NCI-H2171 (cell line): ENCODE measurements at regions not wholly inside any gene's neighbourhood (a gene's known extent, or its start where the extent isn't known, plus 50 kb on each side); places are given as distances from the start of the nearest gene placed in this dataset.

Experiments used
- DNase-seq: peaks from one replicate; lab custom pipeline; 2025; lab: John Stamatoyannopoulos, UW

DNA sequence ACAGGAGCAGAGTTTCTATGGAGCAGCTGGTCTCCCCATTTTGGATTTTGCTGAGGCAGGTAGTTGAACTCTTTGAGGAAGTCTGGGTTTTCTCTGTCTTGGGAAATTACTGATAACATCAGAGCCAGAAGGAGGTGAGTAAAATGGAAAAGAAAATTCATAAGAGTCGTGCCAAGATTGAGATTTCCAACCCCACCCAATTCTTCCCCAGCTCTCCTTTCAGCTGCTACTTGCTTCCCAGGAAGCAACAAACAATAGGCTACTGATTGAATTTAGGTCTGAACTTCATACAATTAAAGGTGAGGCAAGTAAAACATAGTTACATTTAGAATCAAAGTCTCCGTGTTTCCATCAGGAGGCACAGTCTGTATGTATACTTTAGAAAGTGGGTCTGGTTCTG lies 54.6 kb upstream of the EOLA2 start:
- DNase-seq: no peak

DNA sequence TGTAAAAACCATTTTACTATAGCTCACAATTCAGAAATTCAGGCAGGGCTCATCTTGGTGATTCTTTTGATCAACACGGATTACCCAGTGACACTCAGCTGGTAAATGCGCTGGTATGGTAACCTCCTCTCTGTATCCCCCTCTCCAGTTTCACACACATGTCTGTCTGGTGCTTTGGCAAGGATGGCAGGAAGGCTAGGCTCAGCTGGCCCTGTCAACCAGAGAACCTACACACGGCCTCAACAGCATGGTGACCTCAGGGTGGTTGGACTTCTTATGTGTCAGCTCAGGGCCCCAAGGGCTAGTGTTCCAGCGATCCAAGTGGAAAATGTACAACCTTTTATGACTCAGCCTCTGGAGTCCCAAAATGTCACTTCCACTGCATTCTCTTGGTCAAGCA lies 55.7 kb upstream of the EOLA2 start:
- no peak for DNase-seq

DNA sequence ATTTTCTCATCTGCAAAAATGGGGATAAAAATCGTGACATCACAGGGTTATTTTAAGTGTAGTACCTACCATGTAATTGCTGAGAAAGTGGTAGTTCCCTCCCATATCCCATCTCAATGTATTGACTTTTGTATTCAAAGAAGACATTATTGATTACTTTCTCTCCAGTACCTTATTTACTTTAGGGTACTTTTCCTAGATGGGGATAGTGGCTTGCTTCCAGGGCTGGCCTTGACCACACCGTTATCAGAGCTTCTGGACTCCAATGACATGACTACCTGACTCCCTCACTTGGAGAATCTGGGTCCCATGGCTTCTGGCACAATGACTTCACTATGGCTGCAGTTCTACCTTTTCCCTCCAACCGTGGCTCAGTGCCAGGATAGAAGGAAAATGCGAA lies 58.2 kb upstream of the EOLA2 start:
- DNase-seq: no peak

DNA sequence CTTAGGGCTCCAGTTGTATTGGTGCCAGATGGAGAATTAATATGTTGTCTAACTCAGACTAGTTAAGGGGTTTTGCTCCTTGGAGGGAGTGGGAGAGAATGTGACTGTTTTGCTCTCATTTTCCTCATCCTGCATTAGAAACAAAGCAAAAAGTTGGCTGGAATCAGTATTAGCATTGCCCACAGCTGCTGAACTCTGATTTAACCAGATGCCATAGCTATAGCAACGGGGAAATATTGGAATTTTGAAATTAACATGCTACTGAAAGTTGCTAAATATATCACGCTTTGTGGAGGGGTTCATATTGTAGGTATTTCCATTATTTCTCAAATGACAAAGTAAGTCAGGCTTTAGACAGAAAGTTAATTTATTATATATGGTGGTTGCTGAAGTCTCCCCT lies 66.7 kb upstream of the EOLA2 start:
- DNase-seq: no peak

DNA sequence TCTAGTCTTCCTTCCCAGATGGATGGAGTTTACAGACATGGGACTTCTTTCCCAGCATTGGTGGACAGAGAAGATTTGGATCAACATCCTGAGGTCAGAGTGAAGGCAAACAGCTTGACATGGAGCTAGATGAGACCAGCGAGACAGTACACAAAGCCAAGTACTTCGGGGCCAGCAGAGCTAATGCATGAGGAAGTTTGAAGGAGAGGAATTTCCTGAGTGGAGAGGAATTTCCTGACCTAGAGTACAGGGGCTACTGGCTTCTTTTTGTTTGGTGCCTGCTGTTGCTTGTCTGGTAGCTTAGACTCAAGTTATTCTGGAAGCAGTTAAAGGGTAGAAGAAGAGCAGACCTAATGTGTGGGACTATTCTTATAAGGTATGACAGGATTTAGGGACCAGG lies 69.1 kb upstream of the EOLA2 start:
- no peak for DNase-seq

DNA sequence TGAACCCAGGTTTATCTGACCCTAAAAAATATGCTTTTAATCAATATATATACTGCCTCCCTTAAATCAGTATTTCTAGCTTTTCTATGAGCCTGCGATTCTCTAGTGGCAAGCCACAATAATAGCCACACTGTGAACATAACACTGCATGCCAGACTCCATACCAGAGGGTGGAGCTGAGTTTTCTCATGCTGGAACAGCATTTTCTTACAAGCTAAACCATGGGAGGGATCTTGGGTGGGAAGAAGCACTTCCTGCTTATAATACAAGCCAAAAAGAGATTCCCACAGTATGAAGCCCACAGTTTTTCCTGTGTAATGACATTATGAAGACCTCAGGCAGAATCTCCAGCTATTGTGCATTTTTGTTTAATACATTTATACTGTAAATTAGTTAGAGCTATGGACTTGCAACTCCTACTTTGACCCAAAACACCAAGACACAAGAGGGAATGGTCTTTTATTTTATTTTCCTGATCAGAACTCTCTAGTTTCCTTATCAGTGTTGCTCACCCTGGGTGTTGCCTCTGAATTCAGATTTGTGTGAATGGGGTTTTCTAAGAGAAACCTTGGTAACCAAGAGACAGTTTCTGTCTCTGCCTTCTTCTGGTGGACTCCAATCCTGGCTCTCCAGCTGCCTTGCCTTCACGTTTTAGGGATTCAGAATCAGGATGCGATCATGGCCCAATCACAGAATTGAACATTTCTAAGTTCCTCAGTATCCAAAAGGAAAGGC lies 74.5 kb upstream of the EOLA2 start:
- DNase-seq: no peak

DNA sequence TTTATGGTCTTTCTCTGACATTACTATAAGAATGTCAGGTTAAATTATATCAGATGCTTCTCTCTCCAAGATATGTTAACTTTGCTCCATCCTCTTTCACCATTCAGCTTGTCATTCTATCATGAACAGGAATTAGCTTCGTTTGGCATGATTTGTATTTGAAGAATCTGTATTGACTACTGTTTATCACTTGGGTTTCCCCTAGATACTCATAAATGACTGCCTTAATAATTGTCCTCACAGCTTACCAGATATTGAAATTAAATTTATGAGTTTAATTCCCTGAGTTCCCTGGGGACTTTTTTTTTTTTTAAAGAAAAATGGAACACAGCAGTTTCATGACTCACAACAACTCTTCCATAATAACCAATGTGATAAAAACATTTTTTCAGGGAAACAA lies 76.2 kb upstream of the EOLA2 start:
- DNase-seq: no peak

DNA sequence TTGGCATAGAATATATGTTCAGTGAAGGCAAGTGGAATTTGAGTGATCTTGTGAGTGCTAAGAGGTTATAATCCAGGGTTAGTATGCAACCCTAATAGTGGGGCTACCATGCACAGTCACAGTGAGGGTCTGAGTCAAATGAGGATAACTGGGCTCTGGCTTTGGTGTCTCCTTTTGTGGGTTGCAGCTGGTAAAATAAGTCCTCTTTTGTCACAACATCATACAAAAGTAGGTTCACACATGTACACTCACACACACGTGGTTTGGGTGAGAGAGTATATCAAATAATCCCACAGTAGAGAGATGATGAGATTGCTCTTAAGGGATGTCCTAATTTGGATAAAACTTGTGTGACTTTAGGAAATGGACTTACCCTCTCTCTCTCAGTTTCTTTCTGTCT lies 79.6 kb upstream of the EOLA2 start:
- DNase-seq: no peak

DNA sequence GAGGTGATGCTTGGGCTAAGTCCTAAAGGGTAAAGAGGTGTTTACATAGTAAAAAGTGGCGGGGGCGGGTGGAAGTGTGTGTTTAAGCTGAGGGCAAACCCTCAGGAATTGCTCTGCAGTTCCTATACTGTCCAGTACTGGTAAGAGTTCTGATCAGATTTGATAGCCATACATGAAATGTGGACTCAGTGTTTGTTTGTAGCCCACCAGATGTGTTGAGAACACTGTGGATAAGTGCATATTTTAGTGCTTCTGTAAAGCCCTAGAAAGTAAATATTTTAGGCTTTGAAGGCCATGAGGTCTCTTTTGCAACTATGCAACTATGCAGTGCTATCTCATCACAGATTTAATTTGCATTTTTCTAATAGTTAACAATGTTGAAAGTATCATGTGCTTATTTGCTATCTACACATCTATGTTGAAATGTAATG lies 80.7 kb upstream of the EOLA2 start:
- DNase-seq: no peak

DNA sequence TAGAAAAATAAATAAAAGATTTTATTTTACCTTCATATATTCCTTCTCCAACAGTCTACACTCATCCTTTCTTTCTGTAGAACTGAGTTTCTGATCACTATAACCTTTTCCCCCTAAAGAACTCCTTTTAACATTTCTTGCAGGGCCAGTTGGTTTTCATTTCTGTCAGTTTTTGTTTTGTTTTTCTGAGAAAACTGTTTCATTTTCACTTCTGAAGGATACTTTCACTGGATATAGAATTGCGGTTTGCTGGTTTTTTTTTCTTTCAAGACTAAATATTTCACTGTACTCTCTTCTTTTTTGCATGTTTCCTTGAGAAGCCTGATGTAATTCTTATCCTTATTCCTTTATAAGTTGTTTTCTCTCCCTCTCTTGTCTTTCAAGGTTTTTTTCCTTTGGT lies 90.4 kb upstream of the EOLA2 start:
- no peak for DNase-seq

DNA sequence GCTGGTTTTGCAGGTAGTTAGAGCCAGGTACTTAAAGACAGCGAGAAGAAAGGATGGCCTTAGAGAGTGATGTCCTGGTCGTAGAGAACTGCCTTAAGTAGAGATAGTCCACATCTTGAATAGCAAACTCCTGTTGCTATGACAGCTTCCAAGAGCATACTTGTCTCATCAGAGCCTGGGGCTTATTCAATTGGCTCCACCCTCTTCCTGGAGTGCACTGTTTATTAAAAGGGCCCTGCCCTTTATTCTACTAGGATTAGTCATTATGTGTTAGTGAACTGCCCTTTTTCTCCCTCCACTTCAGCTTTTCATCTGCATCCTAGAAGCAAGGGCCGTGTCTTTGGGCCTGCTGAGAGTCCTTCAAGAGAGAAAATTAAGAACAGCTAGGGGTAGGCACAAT lies 94.5 kb upstream of the EOLA2 start:
- DNase-seq: no peak

DNA sequence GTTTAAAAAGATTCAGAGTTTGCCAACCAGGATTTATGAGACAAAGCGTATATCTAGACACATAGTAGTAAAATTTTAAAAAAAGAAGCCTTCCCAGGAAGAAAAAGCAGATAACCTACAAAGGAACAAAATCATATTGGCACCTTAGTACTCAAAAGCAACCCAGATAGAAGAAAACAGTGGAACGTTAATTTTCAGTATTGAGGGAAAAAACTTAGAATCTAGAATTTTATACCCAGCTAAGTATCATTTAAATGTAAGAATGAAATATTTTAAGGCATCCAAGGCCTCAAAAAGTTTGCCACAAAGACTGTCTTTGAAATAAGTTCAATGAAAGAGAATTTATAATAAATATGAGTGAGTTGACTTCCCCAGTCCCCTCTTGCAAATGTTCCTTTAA lies 96.5 kb upstream of the EOLA2 start:
- no peak for DNase-seq

DNA sequence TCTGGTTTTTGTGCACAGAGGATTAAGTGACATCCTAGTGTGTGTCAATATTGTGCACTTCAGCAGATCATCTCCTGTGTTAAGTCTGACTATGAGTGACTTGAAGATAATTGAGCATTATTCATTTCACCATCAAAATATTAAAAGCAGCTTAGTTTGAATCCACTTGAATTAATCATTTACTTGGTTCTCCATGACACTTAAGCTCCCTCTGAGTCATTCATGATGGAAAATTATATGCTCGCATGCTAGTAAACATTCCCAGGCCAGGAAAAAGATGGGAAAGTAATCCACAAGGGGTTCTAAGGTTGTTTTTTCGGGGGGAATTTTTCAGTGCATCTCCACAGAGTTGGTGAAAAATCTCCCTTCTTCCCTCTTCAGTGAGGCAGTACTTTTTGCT lies 97.2 kb upstream of the EOLA2 start:
- DNase-seq: no peak

DNA sequence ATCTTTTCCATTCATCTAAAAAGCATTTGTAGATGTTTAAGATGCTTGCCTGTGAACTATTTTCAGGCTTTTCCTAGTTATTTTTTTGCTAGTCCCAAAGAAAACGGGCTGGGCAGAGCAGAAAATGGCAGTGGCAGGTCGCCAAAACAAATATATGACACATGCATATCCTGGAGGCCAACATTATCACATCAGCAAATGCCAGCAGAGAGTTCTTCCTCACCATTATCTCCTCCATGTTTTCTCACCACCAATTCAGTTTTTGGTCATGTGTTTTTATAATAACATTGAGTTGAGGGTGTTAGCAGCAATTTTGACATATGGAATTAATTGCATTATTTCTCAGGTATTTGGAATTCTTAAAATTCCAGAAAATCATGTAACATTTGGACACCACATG lies 97.9 kb upstream of the EOLA2 start:
- DNase-seq: no peak

DNA sequence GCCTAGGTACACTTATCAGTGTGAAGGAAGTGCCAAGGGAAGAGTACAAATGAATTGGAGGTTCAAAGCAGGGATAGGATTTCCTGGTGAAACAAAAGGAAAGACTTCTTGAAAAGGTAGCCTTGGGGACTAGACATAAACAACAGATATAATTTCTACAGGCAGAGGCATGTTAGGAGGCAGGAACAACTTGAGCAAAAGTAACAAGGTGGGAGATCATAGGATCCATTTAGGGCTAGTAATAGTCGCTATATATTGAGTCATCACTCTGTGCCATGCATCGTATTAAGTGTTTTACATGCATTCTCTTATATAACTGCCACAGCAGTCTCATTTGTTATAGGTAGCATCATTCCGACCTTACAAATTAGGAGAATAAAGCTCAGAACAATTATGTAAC lies 98.3 kb upstream of the EOLA2 start:
- DNase-seq: no peak

DNA sequence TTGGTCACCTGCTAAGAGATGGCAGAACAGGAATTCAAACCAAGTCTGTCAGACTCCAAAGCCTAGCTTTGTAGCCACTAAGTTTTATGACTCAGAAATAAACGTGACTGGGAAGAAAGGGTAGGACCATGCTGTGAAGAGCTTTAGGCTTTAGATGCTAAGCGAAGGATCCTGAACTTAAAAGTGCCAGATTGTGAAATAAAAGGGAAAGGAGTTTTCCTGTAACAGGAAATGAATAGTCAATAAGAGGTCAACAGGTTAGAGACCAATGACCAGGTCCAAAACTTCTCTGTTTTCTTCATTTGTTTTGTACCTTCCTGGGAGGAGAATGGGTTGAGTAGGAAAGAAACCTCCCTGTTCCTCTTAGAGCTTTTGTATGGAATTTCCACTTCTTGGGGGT lies 98.8 kb upstream of the EOLA2 start:
- DNase-seq: no peak

DNA sequence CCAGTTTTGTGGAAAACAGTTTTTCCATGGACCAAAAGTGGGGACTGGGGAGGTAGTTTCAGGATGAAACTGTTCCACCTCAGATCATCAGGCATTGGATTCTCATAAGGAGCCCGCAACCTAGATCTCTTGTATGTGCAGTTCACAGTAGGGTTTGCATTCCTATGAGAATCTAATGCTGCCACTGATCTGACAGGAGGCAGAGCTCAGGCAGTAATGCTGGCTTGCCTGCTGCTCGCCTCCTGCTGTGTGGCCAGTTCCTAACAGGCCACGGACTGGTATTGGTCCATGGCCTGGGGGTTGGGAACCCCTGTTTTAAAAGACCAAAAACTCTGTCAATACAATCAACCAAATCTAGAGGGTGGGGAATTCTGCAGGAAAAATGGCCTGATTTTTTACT lies 100.0 kb upstream of the EOLA2 start:
- DNase-seq: no peak

DNA sequence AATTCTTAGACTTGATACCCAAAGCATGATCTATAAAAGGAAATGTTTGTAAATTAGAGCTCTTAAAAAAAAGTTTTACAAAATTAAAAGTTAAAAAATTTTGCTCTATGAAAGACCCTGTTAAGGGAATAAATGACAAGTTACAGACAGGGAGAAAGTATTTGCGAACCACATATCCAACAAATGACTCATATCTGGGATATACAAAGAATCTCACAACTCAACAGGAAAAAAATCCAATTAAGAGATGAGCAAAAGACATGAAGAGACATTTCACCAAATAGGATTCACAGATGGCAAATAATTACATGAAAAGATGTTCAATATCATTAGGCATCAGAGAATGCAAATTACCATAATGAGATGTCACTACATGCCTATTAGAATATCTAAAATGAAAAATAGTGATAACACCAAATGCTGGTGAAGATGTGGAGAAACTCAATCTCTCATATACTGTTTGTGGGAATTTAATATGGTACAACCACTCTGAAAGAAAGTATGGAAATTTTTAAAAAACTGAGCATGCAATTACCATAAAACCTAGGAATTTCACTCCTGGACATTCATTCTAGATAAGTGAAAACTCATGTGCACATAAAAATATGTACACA lies 100.8 kb upstream of the EOLA2 start:
- DNase-seq: no peak

DNA sequence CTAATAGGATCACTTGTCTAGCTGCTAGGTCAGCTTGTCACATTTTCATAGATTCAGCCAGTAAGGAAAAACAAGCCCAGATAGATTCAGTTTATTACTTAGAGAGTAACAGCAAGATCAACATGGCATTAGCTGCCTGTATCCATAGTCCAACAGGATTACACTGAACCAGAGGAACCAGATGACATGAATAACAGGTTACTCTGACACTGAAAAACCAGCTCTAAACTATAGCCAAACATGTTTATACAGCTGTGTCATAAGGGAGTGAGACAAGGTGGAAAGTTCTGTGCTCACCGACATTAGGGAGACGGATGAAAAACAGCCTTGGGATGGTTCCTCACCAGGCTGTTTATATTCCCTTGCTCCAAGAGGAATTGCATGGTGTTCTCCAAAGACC lies 102.9 kb upstream of the EOLA2 start:
- no peak for DNase-seq

DNA sequence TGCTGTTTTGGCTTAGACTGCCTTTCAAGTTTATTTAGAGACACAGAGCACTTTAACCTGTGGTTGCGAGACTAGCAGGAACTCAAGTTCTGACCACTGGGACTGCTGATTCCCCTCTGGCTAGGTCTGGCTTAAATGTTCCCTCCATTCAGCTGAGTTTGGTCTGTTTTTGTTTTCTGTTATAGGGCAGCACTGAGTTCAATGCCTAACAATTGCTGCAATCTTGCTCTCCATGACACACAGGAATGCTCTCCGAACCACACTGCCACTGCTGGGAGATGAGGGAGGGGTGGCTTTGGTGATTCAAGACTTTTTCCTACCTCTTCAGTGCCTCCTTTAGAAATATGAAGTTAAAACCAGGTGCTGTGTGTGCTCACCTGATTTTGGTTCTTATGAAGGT lies 106.3 kb upstream of the EOLA2 start:
- DNase-seq: no peak

DNA sequence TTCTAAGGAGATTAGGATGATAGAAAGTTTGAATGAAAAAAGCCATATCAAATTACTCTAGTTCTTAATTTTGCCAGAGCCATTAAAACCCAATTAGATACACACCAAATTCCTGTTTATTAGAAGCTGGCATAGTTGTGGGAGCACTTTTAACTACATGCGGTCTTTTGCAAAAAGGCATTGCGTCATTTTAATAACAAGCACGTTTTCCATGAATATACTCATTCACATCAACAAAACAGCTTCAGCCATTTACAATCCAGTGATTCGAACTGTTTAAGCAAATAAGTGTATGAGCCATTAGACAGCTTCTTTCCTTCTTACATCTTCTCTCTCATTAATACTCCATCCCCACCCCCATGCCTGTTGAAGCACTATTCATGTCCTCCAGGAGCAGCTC lies 109.5 kb upstream of the EOLA2 start:
- DNase-seq: no peak

DNA sequence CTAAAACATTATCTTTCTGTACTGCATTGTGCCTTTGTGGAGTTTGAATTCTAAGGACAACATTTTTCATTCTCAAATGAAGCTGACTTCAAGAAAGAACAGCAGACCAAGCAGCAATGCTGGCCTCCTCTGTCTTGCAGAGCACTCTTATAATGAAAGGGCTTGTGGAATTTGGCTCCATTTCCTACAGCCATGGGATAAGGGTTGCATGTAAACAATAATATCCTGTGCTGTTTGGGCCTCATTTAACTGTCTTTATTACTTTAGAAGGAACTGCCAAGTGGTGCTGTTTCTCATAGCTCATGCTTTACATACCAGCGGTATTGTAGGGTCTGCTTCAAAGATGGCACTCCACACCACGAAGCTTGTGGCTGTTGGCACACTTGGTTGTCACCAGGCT lies 111.4 kb upstream of the EOLA2 start:
- DNase-seq: no peak

DNA sequence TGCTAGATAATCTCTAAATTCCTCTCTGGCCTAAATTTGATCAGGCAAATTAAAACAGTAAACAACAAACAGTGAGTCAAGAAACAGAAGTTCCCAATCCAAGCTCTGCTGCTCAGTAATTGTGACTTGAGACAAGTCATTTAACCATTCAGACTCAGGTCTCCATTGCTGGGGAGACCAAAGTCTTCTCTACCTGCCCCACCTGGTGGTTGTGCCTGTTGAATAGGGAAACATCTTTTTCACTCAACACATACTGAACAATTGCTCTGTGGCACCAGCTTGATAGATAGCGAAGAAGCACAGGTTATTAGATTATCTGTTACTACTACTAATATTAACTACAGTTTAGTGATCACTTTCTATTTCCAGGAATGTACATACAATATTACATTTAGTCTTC lies 112.1 kb upstream of the EOLA2 start:
- no peak for DNase-seq

DNA sequence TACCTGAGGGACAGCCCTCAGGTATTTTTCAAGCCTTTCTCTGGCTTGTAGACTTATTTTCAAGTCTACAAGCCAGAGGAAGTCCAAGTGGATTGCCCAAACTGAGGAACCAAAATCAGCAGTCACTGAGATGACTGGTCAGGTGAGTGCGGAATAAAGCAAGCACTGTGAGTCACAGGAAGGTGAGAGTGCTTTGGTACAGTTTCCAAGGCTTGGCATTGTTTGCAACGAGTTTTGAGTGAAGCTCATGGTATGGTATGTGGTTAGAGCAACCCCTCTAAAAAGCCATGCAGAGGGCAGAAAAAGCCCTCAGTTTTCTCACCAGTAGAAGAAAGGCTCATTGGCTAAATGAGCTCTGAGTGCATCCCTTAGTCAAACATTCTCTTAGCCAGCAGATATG lies 112.8 kb upstream of the EOLA2 start:
- no peak for DNase-seq
